Naive thymus-derived CD8-positive, alpha-beta T cell (primary cell): ENCODE measurements at regions not wholly inside any gene's neighbourhood (a gene's known extent, or its start where the extent isn't known, plus 50 kb on each side); places are given as distances from the start of the nearest gene placed in this dataset.

Experiments used
- ATAC-seq, 2 donors: fragments of 150-1000 bp; cut with Tn5 transposase in 1 of 2; sonication (Bioruptor Pico), chemical (Tn5 transposase) in 1 of 2; 1 replicate in 1 of 2; 2 replicates in 1 of 2; pipeline ENCODE4 v1.10.0; 2021; ENCODE audit warnings: mild to moderate bottlenecking in 2 of 2, moderate library complexity in 2 of 2
- POLR2A ChIA-PET: fragments of 350-600 bp; sonication (Branson Sonifier 250); formaldehyde crosslinking; loops from one replicate; lab custom pipeline; 2021; ENCODE audit warnings: antibody characterized with exemption; lab: Charles Lee
- DNase-seq, 10 donors: peaks; one replicate each; pipeline versions ENCODE4 v3.0.0 to v3.0.0-alpha.2; 2020 to 2022
- H3K27ac Mint-ChIP-seq, 10 donors: one replicate each; pipeline ENCODE4 v1.8.0; 2020 to 2022; ENCODE audit warnings: mild to moderate bottlenecking in 10 of 10, mixed read lengths in 10 of 10, moderate library complexity in 4 of 10, inconsistent platforms in 1 of 10
- H3K27me3 Mint-ChIP-seq, 5 donors: one replicate each; pipeline ENCODE4 v1.8.0; 2021 to 2022; ENCODE audit warnings: mixed read lengths in 5 of 5
- H3K36me3 Mint-ChIP-seq, 3 donors: one replicate each; pipeline ENCODE4 v1.8.0; 2020 to 2022; ENCODE audit warnings: mixed read lengths in 3 of 3, mild to moderate bottlenecking in 2 of 3, inconsistent platforms in 1 of 3
- H3K4me1 Mint-ChIP-seq, 4 donors: one replicate each; pipeline ENCODE4 v1.8.0; 2021 to 2022; ENCODE audit warnings: mixed read lengths in 4 of 4
- H3K4me3 Mint-ChIP-seq, 10 donors: one replicate each; pipeline ENCODE4 v1.8.0; 2020 to 2022; ENCODE audit warnings: mild to moderate bottlenecking in 10 of 10, mixed read lengths in 10 of 10, moderate library complexity in 6 of 10, inconsistent platforms in 1 of 10
- H3K9me3 Mint-ChIP-seq, 9 donors: one replicate each; pipeline ENCODE4 v1.8.0; 2020 to 2022; ENCODE audit warnings: mixed read lengths in 9 of 9, mild to moderate bottlenecking in 3 of 9, inconsistent platforms in 1 of 9, moderate library complexity in 1 of 9

GRCh38 chr1:81420760-81421159 is 380.0 kb upstream of the ADGRL2 start:
- Mint-ChIP-seq H3K27ac (no peak overlapping the region), H3K36me3 (no peaks in the 10 kb centered on the region), H3K4me1 (no peaks in the 10 kb centered on the region), H3K27me3 (no peaks in the 10 kb centered on the region), H3K4me3 (no peak overlapping the region), H3K9me3 (peaks cover 0 to 8% (median 0%) of the 10 kb centered on the region in 9 donors)
- ATAC-seq, result no peak
- no peak for DNase-seq
- POLR2A ChIA-PET, result no interaction called here

GRCh38 chr1:81414488-81415015 is 386.2 kb upstream of the ADGRL2 start:
- no peak overlapping the region for H3K27ac Mint-ChIP-seq
- H3K36me3 Mint-ChIP-seq, result no peaks in the 10 kb centered on the region
- no peak for ATAC-seq
- H3K27me3 Mint-ChIP-seq, result no peaks in the 10 kb centered on the region
- POLR2A ChIA-PET, result no interaction called here
- no peaks in the 10 kb centered on the region for H3K4me1 Mint-ChIP-seq
- H3K4me3 Mint-ChIP-seq, result no peak overlapping the region
- H3K9me3 Mint-ChIP-seq, result peaks cover 0 to 8% (median 3%) of the 10 kb centered on the region in 9 donors
- no peak for DNase-seq

- no peak for ATAC-seq
- Mint-ChIP-seq H3K9me3 (peaks cover 0 to 8% (median 3%) of the 10 kb centered on the region in 9 donors), H3K27ac (no peak overlapping the region), H3K4me3 (no peak overlapping the region), H3K27me3 (no peaks in the 10 kb centered on the region), H3K36me3 (no peaks in the 10 kb centered on the region), H3K4me1 (no peaks in the 10 kb centered on the region)
- no peak for DNase-seq
- POLR2A ChIA-PET, result no interaction called here
Measured at GRCh38 chr1:81412954-81413353, 387.8 kb upstream of the ADGRL2 start.

GRCh38 chr1:81410941-81411340 is 389.8 kb upstream of the ADGRL2 start:
- no peaks in the 10 kb centered on the region for H3K27me3 Mint-ChIP-seq
- POLR2A ChIA-PET, result no interaction called here
- H3K36me3 Mint-ChIP-seq, result no peaks in the 10 kb centered on the region
- no peak for DNase-seq
- no peaks in the 10 kb centered on the region for H3K4me1 Mint-ChIP-seq
- no peak for ATAC-seq
- H3K27ac Mint-ChIP-seq, result no peak overlapping the region
- H3K9me3 Mint-ChIP-seq, result peaks cover 0 to 11% (median under 1%) of the 10 kb centered on the region in 9 donors
- no peak overlapping the region for H3K4me3 Mint-ChIP-seq

- H3K27me3 Mint-ChIP-seq, result no peaks in the 10 kb centered on the region
- H3K36me3 Mint-ChIP-seq, result no peaks in the 10 kb centered on the region
- peaks cover 0 to 11% (median 0%) of the 10 kb centered on the region in 9 donors for H3K9me3 Mint-ChIP-seq
- no peaks in the 10 kb centered on the region for H3K4me1 Mint-ChIP-seq
- DNase-seq, result no peak
- ATAC-seq, result no peak
- POLR2A ChIA-PET, result no interaction called here
- no peak overlapping the region for H3K4me3 Mint-ChIP-seq
- no peak overlapping the region for H3K27ac Mint-ChIP-seq
Measured at GRCh38 chr1:81410351-81410750, 390.4 kb upstream of the ADGRL2 start.

- Mint-ChIP-seq H3K4me3 (no peak overlapping the region), H3K36me3 (no peaks in the 10 kb centered on the region), H3K27ac (no peak overlapping the region), H3K9me3 (peaks cover 0 to 11% (median 2%) of the 10 kb centered on the region in 9 donors), H3K4me1 (no peaks in the 10 kb centered on the region), H3K27me3 (no peaks in the 10 kb centered on the region)
- DNase-seq (no peak), ATAC-seq (no peak)
- POLR2A ChIA-PET, result no interaction called here
Measured at GRCh38 chr1:81409780-81410274, 390.9 kb upstream of the ADGRL2 start.

- H3K9me3 Mint-ChIP-seq, result peaks cover 0 to 8% (median under 1%) of the 10 kb centered on the region in 9 donors
- no peaks in the 10 kb centered on the region for H3K36me3 Mint-ChIP-seq
- POLR2A ChIA-PET, result no interaction called here
- H3K27me3 Mint-ChIP-seq, result no peaks in the 10 kb centered on the region
- no peak overlapping the region for H3K4me3 Mint-ChIP-seq
- ATAC-seq, result no peak
- no peak for DNase-seq
- H3K4me1 Mint-ChIP-seq, result no peaks in the 10 kb centered on the region
- H3K27ac Mint-ChIP-seq, result no peak overlapping the region
Measured at GRCh38 chr1:81409262-81409661, 391.5 kb upstream of the ADGRL2 start.

- Mint-ChIP-seq H3K27me3 (no peaks in the 10 kb centered on the region), H3K4me3 (no peak overlapping the region), H3K36me3 (no peaks in the 10 kb centered on the region), H3K27ac (no peak overlapping the region), H3K9me3 (peaks cover 0 to 8% (median 0%) of the 10 kb centered on the region in 9 donors), H3K4me1 (no peaks in the 10 kb centered on the region)
- DNase-seq (no peak), ATAC-seq (no peak)
- POLR2A ChIA-PET, result no interaction called here
Measured at GRCh38 chr1:81408419-81408818, 392.3 kb upstream of the ADGRL2 start.

GRCh38 chr1:81407000-81407821 is 393.5 kb upstream of the ADGRL2 start:
- Mint-ChIP-seq H3K9me3 (peaks cover 0 to 6% (median 0%) of the 10 kb centered on the region in 9 donors), H3K36me3 (no peaks in the 10 kb centered on the region), H3K4me3 (no peak overlapping the region), H3K4me1 (no peaks in the 10 kb centered on the region), H3K27me3 (no peaks in the 10 kb centered on the region), H3K27ac (no peak overlapping the region)
- POLR2A ChIA-PET, result no interaction called here
- ATAC-seq (no peak), DNase-seq (no peak)

- no peak for DNase-seq
- Mint-ChIP-seq H3K9me3 (peaks cover 0 to 9% (median 2%) of the 10 kb centered on the region in 9 donors), H3K27ac (no peak overlapping the region), H3K4me3 (no peak overlapping the region), H3K27me3 (no peaks in the 10 kb centered on the region), H3K4me1 (no peaks in the 10 kb centered on the region), H3K36me3 (no peaks in the 10 kb centered on the region)
- POLR2A ChIA-PET, result no interaction called here
- no peak for ATAC-seq
Measured at GRCh38 chr1:81406292-81406999, 394.3 kb upstream of the ADGRL2 start.

GRCh38 chr1:81398041-81398440 is 402.7 kb upstream of the ADGRL2 start:
- Mint-ChIP-seq H3K36me3 (peaks cover 0 to 6% (median 0%) of the 10 kb centered on the region in 3 donors), H3K4me3 (no peak overlapping the region), H3K9me3 (peaks cover 0 to 39% (median 19%) of the 10 kb centered on the region in 9 donors), H3K4me1 (no peaks in the 10 kb centered on the region), H3K27me3 (peaks cover 0 to 6% (median 0%) of the 10 kb centered on the region in 5 donors), H3K27ac (no peak overlapping the region)
- DNase-seq (no peak), ATAC-seq (no peak)
- POLR2A ChIA-PET, result no interaction called here

- Mint-ChIP-seq H3K27me3 (no peaks in the 10 kb centered on the region), H3K4me1 (no peaks in the 10 kb centered on the region), H3K4me3 (no peak overlapping the region), H3K27ac (no peak overlapping the region), H3K36me3 (no peaks in the 10 kb centered on the region), H3K9me3 (peaks cover 0 to 18% (median 4%) of the 10 kb centered on the region in 9 donors)
- POLR2A ChIA-PET, result no interaction called here
- DNase-seq (no peak), ATAC-seq (no peak)
Measured at GRCh38 chr1:81392526-81393226, 408.1 kb upstream of the ADGRL2 start.
